Stomach (tissue), 8 donors: ENCODE measurements at regions not wholly inside any gene's neighbourhood (a gene's known extent, or its start where the extent isn't known, plus 50 kb on each side); places are given as distances from the start of the nearest gene placed in this dataset.
A peak's percentile ranks its signal among the peaks of the same experiment; 100 is the strongest.

ENCODE experiments used
- DNase-seq, 2 donors: peaks; one replicate each; pipeline versions ENCODE4 v3.0.0 to v3.0.0-alpha.2; 2013 to 2019
- H3K27ac ChIP-seq, 5 donors: fragments of 200-600 bp in 4 of 5; sonication (generic) in 4 of 5; one replicate each; pipeline ENCODE4 v1.5.1; 2013 to 2019; ENCODE audit warnings: mild to moderate bottlenecking in 1 of 5, moderate library complexity in 1 of 5
- H3K27me3 ChIP-seq, 3 donors: fragments of 200-600 bp; sonication (generic); one replicate each; pipeline ENCODE4 v1.5.1; 2017 to 2019; ENCODE audit warnings: mixed run types in 1 of 3
- H3K36me3 ChIP-seq, 4 donors: fragments of 200-600 bp; sonication (generic); 1 replicate in 3 of 4; 2 replicates in 1 of 4; pipeline ENCODE4 v1.5.1; 2016 to 2019
- H3K4me1 ChIP-seq, 4 donors: fragments of 200-600 bp; sonication (generic); one replicate each; pipeline ENCODE4 v1.5.1; 2016 to 2019
- H3K4me3 ChIP-seq, 4 donors: fragments of 200-600 bp; sonication (generic) in 3 of 4; one replicate each; pipeline ENCODE4 v1.5.1; 2016 to 2019; ENCODE audit warnings: mild to moderate bottlenecking in 1 of 4
- H3K9me3 ChIP-seq, 4 donors: fragments of 200-600 bp; sonication (generic); one replicate each; pipeline ENCODE4 v1.5.1; 2016 to 2019
- EP300 ChIP-seq: sonication (generic); formaldehyde crosslinking; IDR thresholded peaks from one replicate; pipeline ENCODE4 v1.6.1; 2017; ENCODE audit warnings: antibody characterized with exemption
- POLR2A ChIP-seq, 4 donors: fragments of 450-650 bp; IDR thresholded peaks; one replicate each; pipeline ENCODE4 v1.6.1; 2016; ENCODE audit warnings: antibody characterized with exemption in 4 of 4, control low read depth in 2 of 4, mild to moderate bottlenecking in 1 of 4, moderate library complexity in 1 of 4
- POLR2AphosphoS5 ChIP-seq, 3 donors: sonication (generic); formaldehyde crosslinking; IDR thresholded peaks; one replicate each; pipeline ENCODE4 v1.6.1; 2016; ENCODE audit warnings: antibody characterized with exemption in 3 of 3
- WGBS, 5 donors: extraction: QIAGEN DNeasy Blood & Tissue Kit in 3 of 5; methylation state at CpG; one replicate each; pipeline versions ENCODE4 v1.1.5 to v1.1.7; 2013 to 2018; 5-methylcytosine and 5-hydroxymethylcytosine counted together
- intact Hi-C: fragments of 100-400 bp; cut with DNase I; formaldehyde crosslinking; loops from one replicate; pipeline ENCODE4 v1.15.1; 2023; ENCODE audit warnings: low total_unique reads
- TF ChIP-seq, protein P1 (sequence below), 7 experiments: fragments of 450-650 bp in 4 of 7; fragments of 200-600 bp in 3 of 7; sonication (generic) in 3 of 7; IDR thresholded peaks; one replicate each; pipeline ENCODE4 v1.5.1; 2016 to 2019; ENCODE audit warnings: antibody characterized with exemption in 7 of 7, control low read depth in 2 of 7, mild to moderate bottlenecking in 1 of 7
- donor health status: healthy with polysubstance abuse.
- donor health status: Bipolar disorder and iron deficiency.
- donor health status: healthy.

DNA sequence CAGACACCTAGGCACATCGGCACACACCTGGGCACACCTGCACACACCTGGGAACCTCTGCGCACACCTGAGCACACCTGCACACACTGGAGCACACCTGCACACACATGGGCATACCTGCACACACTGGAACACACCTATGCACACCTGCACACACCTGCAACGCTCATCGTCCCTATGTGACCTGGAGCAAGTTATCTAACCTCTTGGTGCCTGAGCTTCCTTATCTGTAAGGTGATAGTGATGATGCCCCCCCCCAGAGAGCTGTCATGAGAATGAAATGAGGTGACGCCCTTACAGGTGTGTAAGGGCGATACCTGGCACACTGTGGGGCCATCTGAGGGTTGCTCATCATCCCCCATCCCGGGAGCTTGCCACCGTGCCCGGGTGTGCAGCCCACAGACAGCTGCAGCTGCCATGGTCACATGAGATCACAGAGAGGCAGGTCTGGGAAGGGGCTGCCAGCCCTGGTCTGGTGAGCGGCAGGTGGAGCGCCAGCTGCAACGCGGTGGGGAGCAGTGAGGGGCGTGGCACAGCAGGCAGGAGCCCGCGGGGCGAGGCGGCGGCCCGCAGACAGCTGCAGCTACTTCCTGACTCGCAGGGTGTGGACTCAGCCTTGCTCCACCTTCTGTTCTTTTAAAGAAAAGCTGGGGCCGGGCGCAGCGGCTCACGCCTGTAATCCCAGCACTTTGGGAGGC is 59.9 kb upstream of the FBRSL1 start:
- H3K4me1 ChIP-seq, result peaks cover 18 to 40% (median 37%) of the 10 kb centered on the region in 4 donors
- H3K27me3 ChIP-seq, result peaks cover 0 to 100% (median 20%) of the 10 kb centered on the region in 3 donors
- TF ChIP-seq POLR2AphosphoS5 (IDR thresholded peaks at IDR 0.05), result no peak
- no peak for TF ChIP-seq EP300
- no peak for TF ChIP-seq POLR2A (IDR thresholded peaks at IDR 0.05)
- TF ChIP-seq, protein P1, sequence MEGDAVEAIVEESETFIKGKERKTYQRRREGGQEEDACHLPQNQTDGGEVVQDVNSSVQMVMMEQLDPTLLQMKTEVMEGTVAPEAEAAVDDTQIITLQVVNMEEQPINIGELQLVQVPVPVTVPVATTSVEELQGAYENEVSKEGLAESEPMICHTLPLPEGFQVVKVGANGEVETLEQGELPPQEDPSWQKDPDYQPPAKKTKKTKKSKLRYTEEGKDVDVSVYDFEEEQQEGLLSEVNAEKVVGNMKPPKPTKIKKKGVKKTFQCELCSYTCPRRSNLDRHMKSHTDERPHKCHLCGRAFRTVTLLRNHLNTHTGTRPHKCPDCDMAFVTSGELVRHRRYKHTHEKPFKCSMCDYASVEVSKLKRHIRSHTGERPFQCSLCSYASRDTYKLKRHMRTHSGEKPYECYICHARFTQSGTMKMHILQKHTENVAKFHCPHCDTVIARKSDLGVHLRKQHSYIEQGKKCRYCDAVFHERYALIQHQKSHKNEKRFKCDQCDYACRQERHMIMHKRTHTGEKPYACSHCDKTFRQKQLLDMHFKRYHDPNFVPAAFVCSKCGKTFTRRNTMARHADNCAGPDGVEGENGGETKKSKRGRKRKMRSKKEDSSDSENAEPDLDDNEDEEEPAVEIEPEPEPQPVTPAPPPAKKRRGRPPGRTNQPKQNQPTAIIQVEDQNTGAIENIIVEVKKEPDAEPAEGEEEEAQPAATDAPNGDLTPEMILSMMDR (IDR thresholded peaks at IDR 0.05), result no peak
- peak overlapping the region in 1 of 5 donors; percentile 23 for H3K27ac ChIP-seq
- DNase-seq, result peak; percentile 63 to 91
- H3K36me3 ChIP-seq, result no peaks in the 10 kb centered on the region
- intact Hi-C loops, result no loop called here
- peak overlapping the region in 1 of 4 donors; percentile 22 for H3K4me3 ChIP-seq
- H3K9me3 ChIP-seq, result no peaks in the 10 kb centered on the region
- 12 to 18% (median 13%) methylated on average over 12 to 25 of the region's 25 CpGs for WGBS, 5 donors

DNA sequence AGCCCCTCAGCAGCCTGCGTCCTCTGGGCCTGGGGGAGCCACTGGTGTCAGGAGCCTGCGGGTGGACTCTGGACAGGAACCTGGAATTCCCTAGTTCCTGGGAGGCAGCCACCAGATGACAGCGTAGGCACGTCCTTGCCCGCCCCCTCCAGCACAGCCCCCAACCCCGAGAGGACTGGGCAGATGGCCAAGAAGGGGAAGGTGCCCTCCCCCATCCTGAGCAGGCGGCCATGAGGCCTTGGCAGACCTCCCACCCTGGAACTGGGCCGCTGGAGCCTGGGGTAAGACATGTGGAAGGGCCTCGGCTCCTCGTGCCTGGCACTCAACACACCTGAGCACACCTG is 60.4 kb upstream of the FBRSL1 start:
- H3K27ac ChIP-seq, result peak overlapping the region in 4 of 5 donors; percentile 2 to 42 (median 21)
- intact Hi-C loops, result no loop called here
- peak overlapping the region in 1 of 4 donors; percentile 22 for H3K4me3 ChIP-seq
- no peaks in the 10 kb centered on the region for H3K36me3 ChIP-seq
- H3K27me3 ChIP-seq, result peaks cover 0 to 100% (median 25%) of the 10 kb centered on the region in 3 donors
- DNase-seq, result peak in 1 of 2 donors; percentile 83
- H3K4me1 ChIP-seq, result peaks cover 18 to 40% (median 37%) of the 10 kb centered on the region in 4 donors
- H3K9me3 ChIP-seq, result peaks cover 0 to 4% (median 0%) of the 10 kb centered on the region in 4 donors
- WGBS, 5 donors, result 14 to 25% (median 25%) methylated on average over 4 to 10 of the region's 10 CpGs
- TF ChIP-seq POLR2A (IDR thresholded peaks at IDR 0.05) (no peak), EP300 (no peak), POLR2AphosphoS5 (IDR thresholded peaks at IDR 0.05) (no peak)
- TF ChIP-seq, protein P1 (IDR thresholded peaks at IDR 0.05), result no peak

DNA sequence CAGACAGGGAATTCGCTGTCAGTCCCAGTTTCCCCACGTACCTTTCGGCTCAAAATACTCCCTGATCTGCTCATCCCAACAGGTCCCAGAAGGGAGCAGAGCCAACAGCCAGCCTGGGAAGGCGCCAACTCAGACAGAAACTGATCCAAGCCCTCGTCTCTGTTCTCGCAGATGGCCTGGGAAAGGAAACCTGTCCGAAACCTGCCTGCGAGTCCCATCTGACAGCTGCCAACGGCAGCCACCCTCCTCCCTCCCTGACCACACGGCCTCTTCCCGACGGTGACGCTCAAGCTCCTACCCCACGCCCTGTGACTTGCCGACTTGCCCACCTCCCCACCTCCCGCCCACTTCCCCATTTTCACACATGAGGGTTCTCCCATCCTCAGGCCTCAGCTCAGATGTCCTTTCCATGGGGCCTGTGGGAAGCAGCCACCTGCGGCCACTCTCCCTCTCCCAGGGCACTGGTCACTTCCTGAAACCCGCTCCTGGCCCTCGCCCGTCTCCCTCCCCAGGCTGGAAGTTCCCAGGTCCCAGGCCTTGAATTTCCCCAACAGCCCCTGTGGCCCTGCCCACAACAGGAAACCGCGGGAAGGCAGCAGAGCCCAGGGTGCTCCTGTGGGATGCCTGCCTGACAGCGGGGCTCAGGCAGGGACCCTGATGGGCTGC is 60.9 kb upstream of the FBRSL1 start:
- Histone ChIP-seq H3K4me3 (peak overlapping the region in 1 of 4 donors; percentile 22), H3K4me1 (peaks cover 18 to 40% (median 35%) of the 10 kb centered on the region in 4 donors), H3K27me3 (peaks cover 0 to 100% (median 25%) of the 10 kb centered on the region in 3 donors), H3K27ac (peak overlapping the region; percentile 2 to 42 (median 19)), H3K9me3 (peaks cover 0 to 4% (median 0%) of the 10 kb centered on the region in 4 donors), H3K36me3 (no peaks in the 10 kb centered on the region)
- 15 to 38% (median 19%) methylated on average over 20 to 23 of the region's 23 CpGs for WGBS, 5 donors
- intact Hi-C loops, result no loop called here
- DNase-seq, result peak; percentile 39 to 79
- TF ChIP-seq EP300, result no peak
- TF ChIP-seq, protein P1 (IDR thresholded peaks at IDR 0.05), result no peak
- TF ChIP-seq POLR2A (IDR thresholded peaks at IDR 0.05), result no peak
- no peak for TF ChIP-seq POLR2AphosphoS5 (IDR thresholded peaks at IDR 0.05)

DNA sequence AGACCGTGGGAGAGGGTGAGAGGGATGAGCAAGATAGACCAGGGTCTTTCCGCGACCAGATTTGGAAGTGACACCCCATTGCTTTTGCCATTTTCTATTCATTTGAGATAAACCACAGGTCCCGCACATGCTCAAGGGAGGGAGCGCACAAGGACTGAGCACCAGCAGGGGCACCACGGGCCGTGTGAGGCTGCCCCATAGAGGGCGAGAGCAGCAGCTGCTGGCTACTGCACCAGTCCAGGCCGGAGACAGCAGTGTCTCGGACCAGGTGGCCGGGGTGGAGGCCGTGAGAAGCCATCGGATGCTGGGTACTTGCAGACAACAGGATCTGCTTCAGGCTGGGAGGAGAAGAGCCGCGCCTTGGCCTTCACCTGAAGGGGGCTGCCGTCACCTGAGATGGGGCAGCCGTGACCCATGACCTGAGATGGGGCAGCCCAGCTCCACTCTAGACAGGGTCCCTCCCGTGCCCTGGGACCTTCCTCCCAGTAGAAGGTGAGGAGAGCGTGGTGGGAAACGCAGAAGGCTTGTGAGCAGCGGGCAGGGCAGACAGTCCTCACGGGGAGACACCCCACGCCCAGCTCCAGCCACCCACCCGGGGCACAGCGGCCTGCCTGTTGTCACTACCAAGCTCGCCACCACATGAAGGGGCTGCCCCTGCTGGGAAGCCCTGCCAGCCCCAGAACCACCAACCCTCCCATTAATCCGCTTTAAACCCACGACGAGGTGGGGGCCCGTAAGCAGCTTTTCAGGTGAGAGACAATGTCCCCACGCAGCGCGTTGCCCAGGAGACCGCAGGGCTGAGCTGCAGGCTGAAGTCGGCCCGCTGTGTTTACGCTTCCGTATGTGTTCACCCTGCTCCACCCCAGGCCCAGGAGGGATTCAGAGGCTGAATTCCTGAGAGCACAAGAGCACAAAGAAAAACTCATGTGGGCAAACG is 61.7 kb upstream of the FBRSL1 start:
- peaks cover 18 to 37% (median 30%) of the 10 kb centered on the region in 4 donors for H3K4me1 ChIP-seq
- H3K4me3 ChIP-seq, result no peak overlapping the region
- peaks cover 0 to 100% (median 27%) of the 10 kb centered on the region in 3 donors for H3K27me3 ChIP-seq
- intact Hi-C loops, result no loop called here
- peak overlapping the region in 4 of 5 donors; percentile 2 to 42 (median 16) for H3K27ac ChIP-seq
- H3K9me3 ChIP-seq, result peaks cover 0 to 4% (median 0%) of the 10 kb centered on the region in 4 donors
- peak; percentile 37 to 88 for DNase-seq
- TF ChIP-seq POLR2AphosphoS5 (IDR thresholded peaks at IDR 0.05) (no peak), POLR2A (IDR thresholded peaks at IDR 0.05) (no peak), EP300 (no peak)
- TF ChIP-seq, protein P1 (IDR thresholded peaks at IDR 0.05), result no peak
- 58 to 67% (median 64%) methylated on average over 31 to 39 of the region's 39 CpGs for WGBS, 5 donors
- no peaks in the 10 kb centered on the region for H3K36me3 ChIP-seq
